GM12878 (cell line): ENCODE measurements at regions not wholly inside any gene's neighbourhood (a gene's known extent, or its start where the extent isn't known, plus 50 kb on each side); places are given as distances from the start of the nearest gene placed in this dataset.

ENCODE experiments used
- ATAC-seq: fragments of 200-7000 bp; cut with Tn5 transposase; 3 replicates; pipeline ENCODE4 v1.9.1; 2020; ENCODE audit warnings: mild to moderate bottlenecking, moderate library complexity
- BruUV-seq: library from RNA; stranded (reverse); fragments of 400-500 nt; replicated peaks from 2 replicates; lab custom pipeline; 2021; lab: Mats Ljungman, UMichigan
- CTCF ChIA-PET: fragments of 300-600 bp; sonication (Branson Sonifier 250); formaldehyde crosslinking; extraction: SDS; loops from one replicate; lab custom pipeline; 2021; ENCODE audit warnings: inconsistent platforms; lab: Yijun Ruan, JAX
- POLR2A ChIA-PET: fragments of 350-600 bp; formaldehyde crosslinking; extraction: SDS; loops from one replicate; lab custom pipeline; 2021; ENCODE audit warnings: inconsistent platforms; lab: Charles Lee
- RAD21 ChIA-PET: fragments of 300-600 bp; sonication (Branson Sonifier 250); formaldehyde crosslinking; loops from one replicate; lab custom pipeline; 2023; ENCODE audit warnings: antibody characterized with exemption; ENCODE audit not compliant: unreplicated experiment; lab: Charles Lee
- SMC1A ChIA-PET: fragments of 300-600 bp; sonication (Branson Sonifier 250); formaldehyde crosslinking; loops from one replicate; lab custom pipeline; 2023; ENCODE audit not compliant: unreplicated experiment, uncharacterized antibody; lab: Charles Lee
- DNase-seq: peaks from one replicate; pipeline ENCODE4 v3.0.0-alpha.2; 2011; ENCODE audit warnings: low read depth, low spot score
- FAIRE-seq: peaks from 3 replicates; lab custom pipeline; 2011; peaks lifted over from hg19 to GRCh38; lab: Jason Lieb, UNC
- H2AFZ ChIP-seq: 2 replicates; pipeline ENCODE4 v1.6.0; 2011; ENCODE audit warnings: low read depth, low read length, control low read depth; ENCODE audit not compliant: control insufficient read depth
- H3K27ac ChIP-seq: 2 replicates; pipeline ENCODE4 v1.5.1; 2011; ENCODE audit warnings: control low read depth; ENCODE audit not compliant: control insufficient read depth, insufficient read depth
- H3K27me3 ChIP-seq, 2 experiments: replicated peaks in 1 of 2; 2 replicates each; pipeline versions ENCODE4 v1.6.0 to v1.6.1; 2011; ENCODE audit warnings: low read length in 1 of 2; ENCODE audit not compliant: control insufficient read depth in 2 of 2, insufficient read depth in 2 of 2
- H3K36me3 ChIP-seq, 2 experiments: 2 replicates each; pipeline ENCODE4 v1.5.1; 2011; ENCODE audit warnings: low read length in 1 of 2; ENCODE audit not compliant: control insufficient read depth in 2 of 2, insufficient read depth in 2 of 2
- H3K4me1 ChIP-seq: 2 replicates; pipeline ENCODE4 v1.6.1; 2011; ENCODE audit warnings: mild to moderate bottlenecking, low read length, moderate library complexity, mixed read lengths; ENCODE audit not compliant: control insufficient read depth, insufficient read depth
- H3K4me2 ChIP-seq: 2 replicates; pipeline ENCODE4 v1.6.0; 2011; ENCODE audit warnings: control low read depth; ENCODE audit not compliant: control insufficient read depth, insufficient read depth
- H3K4me3 ChIP-seq: fragments of 200-600 bp; sonication (generic); 2 replicates; pipeline ENCODE4 v1.5.1; 2016
- H3K79me2 ChIP-seq: 2 replicates; pipeline ENCODE4 v1.6.0; 2011; ENCODE audit warnings: low read length; ENCODE audit not compliant: control insufficient read depth, insufficient read depth
- H3K9ac ChIP-seq: 2 replicates; pipeline ENCODE4 v1.8.0; 2011; ENCODE audit warnings: low read length, control low read depth, mixed read lengths; ENCODE audit not compliant: control insufficient read depth, insufficient read depth
- H3K9me3 ChIP-seq: replicated peaks from 3 replicates; pipeline ENCODE4 v1.5.1; 2011; ENCODE audit warnings: mild to moderate bottlenecking, low read length; ENCODE audit not compliant: control insufficient read depth, insufficient read depth
- H4K20me1 ChIP-seq: 2 replicates; pipeline ENCODE4 v1.6.0; 2011; ENCODE audit not compliant: control insufficient read depth, insufficient read depth
- GABPA ChIP-seq: IDR thresholded peaks from 2 replicates; pipeline ENCODE4 v1.6.1; 2014; ENCODE audit warnings: antibody characterized with exemption, low read depth, mild to moderate bottlenecking, inconsistent platforms
- HCFC1 ChIP-seq: fragments of 150-350 bp; IDR thresholded peaks from 2 replicates; pipeline ENCODE4 v1.6.1; 2014; ENCODE audit warnings: low read length
- JUND ChIP-seq: IDR thresholded peaks from 2 replicates; pipeline ENCODE4 v1.6.1; 2012; ENCODE audit warnings: low read depth, mild to moderate bottlenecking, low read length, improper control_type of control experiment, moderate library complexity
- MEF2B ChIP-seq: fragments of 450-650 bp; IDR thresholded peaks from 2 replicates; pipeline ENCODE4 v1.6.1; 2018; ENCODE audit warnings: mild to moderate bottlenecking, moderate library complexity; ENCODE audit not compliant: partially characterized antibody, poor library complexity, severe bottlenecking
- NFIC ChIP-seq: IDR thresholded peaks from 2 replicates; pipeline ENCODE4 v1.6.1; 2012; ENCODE audit warnings: low read depth, mild to moderate bottlenecking, inconsistent platforms, low read length, moderate library complexity
- NFXL1 ChIP-seq: fragments of 450-650 bp; IDR thresholded peaks from 2 replicates; pipeline ENCODE4 v1.6.1; 2017; ENCODE audit warnings: antibody characterized with exemption, mild to moderate bottlenecking, borderline replicate concordance
- NR2F1 ChIP-seq: fragments of 450-650 bp; conservative IDR thresholded peaks from 2 replicates; pipeline ENCODE4 v1.6.1; 2017; ENCODE audit warnings: mild to moderate bottlenecking
- RELA ChIP-seq: fragments of 450-650 bp; IDR thresholded peaks from 2 replicates; pipeline ENCODE4 v1.8.0; 2014; ENCODE audit warnings: borderline replicate concordance; ENCODE audit not compliant: partially characterized antibody
- SPI1 ChIP-seq: IDR thresholded peaks from 2 replicates; pipeline ENCODE4 v1.6.1; 2011; ENCODE audit warnings: low read depth, mild to moderate bottlenecking, low read length, moderate library complexity, borderline replicate concordance; ENCODE audit not compliant: insufficient read depth
- SREBF1 ChIP-seq: IDR thresholded peaks from 2 replicates; pipeline ENCODE4 v1.6.1; 2012; ENCODE audit warnings: mild to moderate bottlenecking, low read length
- WGBS: methylation state at CpG from one replicate; pipeline ENCODE4 v1.1.6; 2016; ENCODE audit warnings: low lambda C conversion rate; ENCODE audit not compliant: insufficient replicate concordance, insufficient coverage; ENCODE audit errors: missing lambda C conversion rate; 5-methylcytosine and 5-hydroxymethylcytosine counted together
- in situ Hi-C: fragments of 300-500 bp; cut with MboI; formaldehyde crosslinking; loops from 9 replicates; pipeline ENCODE4 v1.14.3; 2018; ENCODE audit warnings: mixed read lengths
- intact Hi-C: fragments of 100-400 bp; cut with micrococcal nuclease; formaldehyde crosslinking; loops from one replicate; pipeline ENCODE4 v1.14.2; 2022; ENCODE audit not compliant: unreplicated experiment
- TF ChIP-seq, protein P1 (sequence below): fragments of 450-650 bp; IDR thresholded peaks from 2 replicates; pipeline ENCODE4 v1.6.1; 2017; ENCODE audit warnings: low read depth, mild to moderate bottlenecking, moderate library complexity
- TF ChIP-seq, protein P2 (sequence below): IDR thresholded peaks from 2 replicates; pipeline ENCODE4 v1.6.1; 2012; ENCODE audit warnings: low read depth, low read length, improper control_type of control experiment
- TF ChIP-seq, protein P3 (sequence below): IDR thresholded peaks from 2 replicates; pipeline ENCODE4 v1.6.1; 2012; ENCODE audit warnings: low read depth, low read length, improper control_type of control experiment
- TF ChIP-seq, protein P4 (sequence below): fragments of 450-650 bp; IDR thresholded peaks from 2 replicates; pipeline ENCODE4 v1.6.1; 2017; ENCODE audit warnings: mild to moderate bottlenecking, low read depth, inconsistent platforms; ENCODE audit not compliant: poor library complexity, severe bottlenecking
- TF ChIP-seq, protein P5 (sequence below): fragments of 450-650 bp; IDR thresholded peaks from 2 replicates; pipeline ENCODE4 v1.6.1; 2017; ENCODE audit warnings: mild to moderate bottlenecking, moderate library complexity

DNA sequence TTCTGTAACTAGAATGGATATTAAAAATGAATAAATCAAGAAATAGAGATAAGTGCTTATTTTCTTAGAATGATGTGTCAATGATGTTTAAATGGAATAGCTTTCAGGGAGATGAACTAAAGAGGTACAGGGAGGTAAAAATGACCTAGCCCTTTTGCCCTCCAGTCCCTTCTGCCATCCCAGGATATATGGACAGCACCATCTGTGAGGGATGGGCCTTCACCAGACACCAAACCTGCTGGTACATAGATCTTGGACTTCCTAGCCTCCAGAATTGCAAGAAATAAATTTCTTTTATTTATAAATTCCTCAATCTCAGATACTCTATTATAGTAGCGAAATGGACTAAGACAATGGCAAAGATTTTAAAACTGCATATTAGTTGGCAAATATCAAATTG, 352.0 kb upstream of the THBS1 start:
- no peak for ATAC-seq
- Histone ChIP-seq H3K4me3 (no peak overlapping the region), H3K36me3 (no peaks in the 10 kb centered on the region), H3K9me3 (no peaks in the 10 kb centered on the region)
- SMC1A ChIA-PET = no interaction called here
- POLR2A ChIA-PET = no interaction called here
- TF ChIP-seq, protein P1, sequence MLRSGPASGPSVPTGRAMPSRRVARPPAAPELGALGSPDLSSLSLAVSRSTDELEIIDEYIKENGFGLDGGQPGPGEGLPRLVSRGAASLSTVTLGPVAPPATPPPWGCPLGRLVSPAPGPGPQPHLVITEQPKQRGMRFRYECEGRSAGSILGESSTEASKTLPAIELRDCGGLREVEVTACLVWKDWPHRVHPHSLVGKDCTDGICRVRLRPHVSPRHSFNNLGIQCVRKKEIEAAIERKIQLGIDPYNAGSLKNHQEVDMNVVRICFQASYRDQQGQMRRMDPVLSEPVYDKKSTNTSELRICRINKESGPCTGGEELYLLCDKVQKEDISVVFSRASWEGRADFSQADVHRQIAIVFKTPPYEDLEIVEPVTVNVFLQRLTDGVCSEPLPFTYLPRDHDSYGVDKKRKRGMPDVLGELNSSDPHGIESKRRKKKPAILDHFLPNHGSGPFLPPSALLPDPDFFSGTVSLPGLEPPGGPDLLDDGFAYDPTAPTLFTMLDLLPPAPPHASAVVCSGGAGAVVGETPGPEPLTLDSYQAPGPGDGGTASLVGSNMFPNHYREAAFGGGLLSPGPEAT = no peak
- TF ChIP-seq MEF2B = no peak
- TF ChIP-seq NR2F1 = no peak
- TF ChIP-seq, protein P2, sequence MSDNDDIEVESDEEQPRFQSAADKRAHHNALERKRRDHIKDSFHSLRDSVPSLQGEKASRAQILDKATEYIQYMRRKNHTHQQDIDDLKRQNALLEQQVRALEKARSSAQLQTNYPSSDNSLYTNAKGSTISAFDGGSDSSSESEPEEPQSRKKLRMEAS = no peak
- TF ChIP-seq, protein P3, sequence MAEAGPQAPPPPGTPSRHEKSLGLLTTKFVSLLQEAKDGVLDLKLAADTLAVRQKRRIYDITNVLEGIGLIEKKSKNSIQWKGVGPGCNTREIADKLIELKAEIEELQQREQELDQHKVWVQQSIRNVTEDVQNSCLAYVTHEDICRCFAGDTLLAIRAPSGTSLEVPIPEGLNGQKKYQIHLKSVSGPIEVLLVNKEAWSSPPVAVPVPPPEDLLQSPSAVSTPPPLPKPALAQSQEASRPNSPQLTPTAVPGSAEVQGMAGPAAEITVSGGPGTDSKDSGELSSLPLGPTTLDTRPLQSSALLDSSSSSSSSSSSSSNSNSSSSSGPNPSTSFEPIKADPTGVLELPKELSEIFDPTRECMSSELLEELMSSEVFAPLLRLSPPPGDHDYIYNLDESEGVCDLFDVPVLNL = no peak
- no peak for TF ChIP-seq SREBF1
- TF ChIP-seq, protein P4, sequence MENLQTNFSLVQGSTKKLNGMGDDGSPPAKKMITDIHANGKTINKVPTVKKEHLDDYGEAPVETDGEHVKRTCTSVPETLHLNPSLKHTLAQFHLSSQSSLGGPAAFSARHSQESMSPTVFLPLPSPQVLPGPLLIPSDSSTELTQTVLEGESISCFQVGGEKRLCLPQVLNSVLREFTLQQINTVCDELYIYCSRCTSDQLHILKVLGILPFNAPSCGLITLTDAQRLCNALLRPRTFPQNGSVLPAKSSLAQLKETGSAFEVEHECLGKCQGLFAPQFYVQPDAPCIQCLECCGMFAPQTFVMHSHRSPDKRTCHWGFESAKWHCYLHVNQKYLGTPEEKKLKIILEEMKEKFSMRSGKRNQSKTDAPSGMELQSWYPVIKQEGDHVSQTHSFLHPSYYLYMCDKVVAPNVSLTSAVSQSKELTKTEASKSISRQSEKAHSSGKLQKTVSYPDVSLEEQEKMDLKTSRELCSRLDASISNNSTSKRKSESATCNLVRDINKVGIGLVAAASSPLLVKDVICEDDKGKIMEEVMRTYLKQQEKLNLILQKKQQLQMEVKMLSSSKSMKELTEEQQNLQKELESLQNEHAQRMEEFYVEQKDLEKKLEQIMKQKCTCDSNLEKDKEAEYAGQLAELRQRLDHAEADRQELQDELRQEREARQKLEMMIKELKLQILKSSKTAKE = no peak
- TF ChIP-seq, protein P5, sequence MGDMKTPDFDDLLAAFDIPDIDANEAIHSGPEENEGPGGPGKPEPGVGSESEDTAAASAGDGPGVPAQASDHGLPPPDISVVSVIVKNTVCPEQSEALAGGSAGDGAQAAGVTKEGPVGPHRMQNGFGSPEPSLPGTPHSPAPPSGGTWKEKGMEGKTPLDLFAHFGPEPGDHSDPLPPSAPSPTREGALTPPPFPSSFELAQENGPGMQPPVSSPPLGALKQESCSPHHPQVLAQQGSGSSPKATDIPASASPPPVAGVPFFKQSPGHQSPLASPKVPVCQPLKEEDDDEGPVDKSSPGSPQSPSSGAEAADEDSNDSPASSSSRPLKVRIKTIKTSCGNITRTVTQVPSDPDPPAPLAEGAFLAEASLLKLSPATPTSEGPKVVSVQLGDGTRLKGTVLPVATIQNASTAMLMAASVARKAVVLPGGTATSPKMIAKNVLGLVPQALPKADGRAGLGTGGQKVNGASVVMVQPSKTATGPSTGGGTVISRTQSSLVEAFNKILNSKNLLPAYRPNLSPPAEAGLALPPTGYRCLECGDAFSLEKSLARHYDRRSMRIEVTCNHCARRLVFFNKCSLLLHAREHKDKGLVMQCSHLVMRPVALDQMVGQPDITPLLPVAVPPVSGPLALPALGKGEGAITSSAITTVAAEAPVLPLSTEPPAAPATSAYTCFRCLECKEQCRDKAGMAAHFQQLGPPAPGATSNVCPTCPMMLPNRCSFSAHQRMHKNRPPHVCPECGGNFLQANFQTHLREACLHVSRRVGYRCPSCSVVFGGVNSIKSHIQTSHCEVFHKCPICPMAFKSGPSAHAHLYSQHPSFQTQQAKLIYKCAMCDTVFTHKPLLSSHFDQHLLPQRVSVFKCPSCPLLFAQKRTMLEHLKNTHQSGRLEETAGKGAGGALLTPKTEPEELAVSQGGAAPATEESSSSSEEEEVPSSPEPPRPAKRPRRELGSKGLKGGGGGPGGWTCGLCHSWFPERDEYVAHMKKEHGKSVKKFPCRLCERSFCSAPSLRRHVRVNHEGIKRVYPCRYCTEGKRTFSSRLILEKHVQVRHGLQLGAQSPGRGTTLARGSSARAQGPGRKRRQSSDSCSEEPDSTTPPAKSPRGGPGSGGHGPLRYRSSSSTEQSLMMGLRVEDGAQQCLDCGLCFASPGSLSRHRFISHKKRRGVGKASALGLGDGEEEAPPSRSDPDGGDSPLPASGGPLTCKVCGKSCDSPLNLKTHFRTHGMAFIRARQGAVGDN = no peak
- no peak for TF ChIP-seq GABPA
- no peak for TF ChIP-seq NFXL1
- TF ChIP-seq RELA = no peak
- TF ChIP-seq NFIC = no peak
- TF ChIP-seq SPI1 = no peak
- no peak for TF ChIP-seq JUND
- TF ChIP-seq HCFC1 = no peak
- TF ChIP-seq, all 136 proteins: peak for 0
- Histone ChIP-seq H3K27me3 (no peaks in the 10 kb centered on the region), H3K4me1 (no peaks in the 10 kb centered on the region), H3K27ac (no peak overlapping the region), H3K9ac (no peak overlapping the region), H2AFZ (no peak overlapping the region), H3K4me2 (no peak overlapping the region), H4K20me1 (no peaks in the 10 kb centered on the region), H3K79me2 (no peaks in the 10 kb centered on the region)
- BruUV-seq = no TSS peak
- FAIRE-seq (no peak), DNase-seq (no peak)
- ChIA-PET CTCF (interaction anchor here (0.9 kb wide), 1 partner anchor 34 kb away, joined by 4 read pairs; no protein-coding TSS in a partner anchor), RAD21 (no interaction called here)
- intact Hi-C loops (no loop called here), in situ Hi-C loops (no loop called here)
- WGBS = 88% methylated on average over 1 of the region's 1 CpG
